ENCODE measurements at regions not wholly inside any gene's neighbourhood (a gene's known extent, or its start where the extent isn't known, plus 50 kb on each side); places are given as distances from the start of the nearest gene placed in this dataset.

- DNase-seq, result no peak
Measured at GRCh38 chr22:48679656-48680555, 1147.8 kb downstream of the BRD1 start.

- DNase-seq, result no peak
Measured at GRCh38 chr22:48678171-48679135, 1149.2 kb downstream of the BRD1 start.

- DNase-seq, result no peak
Measured at GRCh38 chr22:48677621-48678020, 1150.1 kb downstream of the BRD1 start.

GRCh38 chr22:48677168-48677520 is 1150.5 kb downstream of the BRD1 start:
- DNase-seq, result no peak

- DNase-seq, result no peak
Measured at GRCh38 chr22:48676266-48677167, 1151.2 kb downstream of the BRD1 start.

GRCh38 chr22:48675830-48676145 is 1151.9 kb downstream of the BRD1 start:
- no peak for DNase-seq

GRCh38 chr22:48675141-48675829 is 1152.4 kb downstream of the BRD1 start:
- DNase-seq, result no peak

GRCh38 chr22:48673806-48674500 is 1153.7 kb downstream of the BRD1 start:
- DNase-seq, result no peak

- DNase-seq, result no peak
Measured at GRCh38 chr22:48672387-48672786, 1155.3 kb downstream of the BRD1 start.

GRCh38 chr22:48670731-48671130 is 1156.9 kb downstream of the BRD1 start:
- DNase-seq, result no peak

- DNase-seq, result no peak
Measured at GRCh38 chr22:48669986-48670716, 1157.5 kb downstream of the BRD1 start.

- DNase-seq, result no peak
Measured at GRCh38 chr22:48669226-48669625, 1158.4 kb downstream of the BRD1 start.

- DNase-seq, result no peak
Measured at GRCh38 chr22:48667289-48667688, 1160.4 kb downstream of the BRD1 start.

GRCh38 chr22:48666620-48667019 is 1161.1 kb downstream of the BRD1 start:
- no peak for DNase-seq

- no peak for DNase-seq
Measured at GRCh38 chr22:48665311-48665995, 1162.2 kb downstream of the BRD1 start.

GRCh38 chr22:48664586-48664985 is 1163.1 kb downstream of the BRD1 start:
- no peak for DNase-seq

GRCh38 chr22:48663297-48663696 is 1164.4 kb downstream of the BRD1 start:
- no peak for DNase-seq

- no peak for DNase-seq
Measured at GRCh38 chr22:48662476-48663135, 1165.1 kb downstream of the BRD1 start.

- no peak for DNase-seq
Measured at GRCh38 chr22:48661984-48662383, 1165.7 kb downstream of the BRD1 start.

Measured in stimulated activated CD4-positive, alpha-beta T cell treated with anti-CD3 and anti-CD28 coated beads, Interleukin-4, amount 100 ng/mL, for 24 hours (primary cell).